MM.1S (cell line): ENCODE measurements at regions not wholly inside any gene's neighbourhood (a gene's known extent, or its start where the extent isn't known, plus 50 kb on each side); places are given as distances from the start of the nearest gene placed in this dataset.
A peak's percentile ranks its signal among the peaks of the same experiment; 100 is the strongest.

ENCODE experiments used
- DNase-seq: peaks from one replicate; pipeline ENCODE4 v3.0.0-alpha.2; 2015
- H2AFZ ChIP-seq: fragments of 300-600 bp; sonication (generic); 2 replicates; pipeline ENCODE4 v1.6.0; 2016; ENCODE audit warnings: antibody characterized with exemption, low read length
- H3F3A ChIP-seq: fragments of 300-600 bp; sonication (generic); 2 replicates; pipeline ENCODE4 v1.6.1; 2016; ENCODE audit warnings: mild to moderate bottlenecking, antibody characterized with exemption, low read length, moderate library complexity, mixed read lengths; ENCODE audit not compliant: insufficient read depth
- H3K27ac ChIP-seq: fragments of 300-600 bp; sonication (generic); 2 replicates; pipeline ENCODE4 v1.5.1; 2016; ENCODE audit warnings: mild to moderate bottlenecking, low read length
- H3K27me3 ChIP-seq: fragments of 300-600 bp; sonication (generic); replicated peaks from 2 replicates; pipeline ENCODE4 v1.6.0; 2016; ENCODE audit warnings: low read length; ENCODE audit not compliant: insufficient read depth
- H3K36me3 ChIP-seq: fragments of 300-600 bp; sonication (generic); replicated peaks from 2 replicates; pipeline ENCODE4 v1.6.1; 2016; ENCODE audit warnings: mild to moderate bottlenecking, low read length, mixed read lengths; ENCODE audit not compliant: insufficient read depth
- H3K4me1 ChIP-seq: fragments of 300-600 bp; sonication (generic); 2 replicates; pipeline ENCODE4 v1.6.1; 2016; ENCODE audit warnings: low read length, mixed read lengths
- H3K4me2 ChIP-seq: fragments of 300-600 bp; sonication (generic); 2 replicates; pipeline ENCODE4 v1.6.0; 2016; ENCODE audit warnings: low read depth, low read length
- H3K4me3 ChIP-seq: fragments of 300-600 bp; sonication (generic); 2 replicates; pipeline ENCODE4 v1.5.1; 2016; ENCODE audit warnings: low read length, mixed read lengths
- H3K79me2 ChIP-seq: fragments of 300-600 bp; sonication (generic); 2 replicates; pipeline ENCODE4 v1.6.1; 2016; ENCODE audit warnings: mixed run types, low read length, mixed read lengths
- H3K9ac ChIP-seq: fragments of 300-600 bp; sonication (generic); 2 replicates; pipeline ENCODE4 v1.6.1; 2016; ENCODE audit warnings: low read length, mixed read lengths
- H3K9me2 ChIP-seq: fragments of 300-600 bp; sonication (generic); replicated peaks from 2 replicates; pipeline ENCODE4 v1.6.1; 2016; ENCODE audit warnings: mild to moderate bottlenecking, low read length, mixed read lengths; ENCODE audit not compliant: insufficient read depth
- H3K9me3 ChIP-seq: fragments of 300-600 bp; sonication (generic); replicated peaks from 2 replicates; pipeline ENCODE4 v1.6.1; 2016; ENCODE audit warnings: mild to moderate bottlenecking, low read length, mixed read lengths; ENCODE audit not compliant: insufficient read depth
- H4K20me1 ChIP-seq: fragments of 300-600 bp; sonication (generic); 2 replicates; pipeline ENCODE4 v1.6.1; 2016; ENCODE audit warnings: mild to moderate bottlenecking, low read length, moderate library complexity, mixed read lengths; ENCODE audit not compliant: insufficient read depth
- CTCF ChIP-seq: fragments of 300-600 bp; sonication (generic); IDR thresholded peaks from 2 replicates; pipeline ENCODE4 v1.5.1; 2016; ENCODE audit warnings: antibody characterized with exemption, low read length, mixed read lengths
- EZH2 ChIP-seq: fragments of 300-600 bp; sonication (generic); optimal IDR thresholded peaks from 2 replicates; pipeline ENCODE3; 2017; ENCODE audit warnings: low read depth, mild to moderate bottlenecking, antibody characterized with exemption, low read length, mixed read lengths
- EZH2phosphoT487 ChIP-seq: fragments of 300-600 bp; sonication (generic); IDR thresholded peaks from 2 replicates; pipeline ENCODE4 v1.6.1; 2018; ENCODE audit warnings: antibody characterized with exemption, low read length

GRCh38 chr3:191894406-191894805 is 433.4 kb downstream of the PYDC2 start:
- Histone ChIP-seq H3K27ac (no peak overlapping the region), H3K79me2 (no peaks in the 10 kb centered on the region), H3K4me2 (no peak overlapping the region), H3K27me3 (no peaks in the 10 kb centered on the region), H4K20me1 (no peaks in the 10 kb centered on the region), H3K4me1 (no peaks in the 10 kb centered on the region), H3F3A (no peaks in the 10 kb centered on the region), H3K9me2 (no peaks in the 10 kb centered on the region), H3K4me3 (no peak overlapping the region), H3K9me3 (no peaks in the 10 kb centered on the region), H3K36me3 (no peaks in the 10 kb centered on the region), H2AFZ (no peak overlapping the region), H3K9ac (no peak overlapping the region)
- TF ChIP-seq EZH2 (no peak), CTCF (no peak), EZH2phosphoT487 (no peak)
- no peak for DNase-seq

GRCh38 chr3:191901741-191902140 is 440.8 kb downstream of the PYDC2 start:
- Histone ChIP-seq H4K20me1 (no peaks in the 10 kb centered on the region), H3K9ac (no peak overlapping the region), H3K4me1 (no peaks in the 10 kb centered on the region), H3K4me3 (no peak overlapping the region), H3K9me2 (no peaks in the 10 kb centered on the region), H2AFZ (no peak overlapping the region), H3F3A (no peaks in the 10 kb centered on the region), H3K27me3 (no peaks in the 10 kb centered on the region), H3K27ac (no peak overlapping the region), H3K4me2 (no peak overlapping the region), H3K9me3 (no peaks in the 10 kb centered on the region), H3K79me2 (no peaks in the 10 kb centered on the region), H3K36me3 (no peaks in the 10 kb centered on the region)
- no peak for DNase-seq
- TF ChIP-seq EZH2phosphoT487: no peak
- TF ChIP-seq EZH2: no peak
- no peak for TF ChIP-seq CTCF

- Histone ChIP-seq H3K27ac (no peak overlapping the region), H3F3A (no peaks in the 10 kb centered on the region), H3K4me1 (no peaks in the 10 kb centered on the region), H2AFZ (peak overlapping the region; percentile 47), H4K20me1 (no peaks in the 10 kb centered on the region), H3K4me2 (peak overlapping the region; percentile 13; the same call in 1 of the 2 replicates), H3K27me3 (no peaks in the 10 kb centered on the region), H3K9me3 (no peaks in the 10 kb centered on the region), H3K4me3 (no peak overlapping the region), H3K9me2 (no peaks in the 10 kb centered on the region), H3K79me2 (no peaks in the 10 kb centered on the region), H3K9ac (no peak overlapping the region), H3K36me3 (no peaks in the 10 kb centered on the region)
- DNase-seq: no peak
- TF ChIP-seq EZH2 (no peak), EZH2phosphoT487 (no peak), CTCF (no peak)
Measured at GRCh38 chr3:191912616-191913204, 451.7 kb downstream of the PYDC2 start.
